ENCODE measurements at regions not wholly inside any gene's neighbourhood (a gene's known extent, or its start where the extent isn't known, plus 50 kb on each side); places are given as distances from the start of the nearest gene placed in this dataset.

DNA sequence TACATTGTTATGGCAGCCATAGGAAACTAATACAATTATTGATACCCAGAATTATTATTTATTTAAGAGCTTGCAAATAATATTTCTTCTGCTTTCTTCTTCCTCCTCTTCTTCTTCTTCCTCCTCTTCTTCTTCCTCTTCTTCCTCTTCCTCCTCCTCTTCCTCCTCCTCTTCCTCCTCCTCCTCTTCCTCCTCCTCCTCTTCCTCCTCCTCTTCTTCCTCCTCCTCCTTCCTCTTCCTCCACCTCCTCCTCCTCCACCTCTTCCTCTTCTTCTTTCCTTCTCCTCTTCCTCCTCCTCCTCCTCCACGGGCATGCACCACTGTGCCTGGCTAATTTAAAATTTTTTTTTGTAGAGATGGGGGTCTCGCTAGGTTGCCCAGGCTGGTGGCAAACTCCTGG lies 95.6 kb upstream of the BCAR3 start:
- no peaks in the 10 kb centered on the region for H3K27me3 ChIP-seq (ENCODE audit: control insufficient read depth, insufficient read depth, low read length)
- DNase-seq (ENCODE audit: low read depth): no peak
- TF ChIP-seq, protein P1, sequence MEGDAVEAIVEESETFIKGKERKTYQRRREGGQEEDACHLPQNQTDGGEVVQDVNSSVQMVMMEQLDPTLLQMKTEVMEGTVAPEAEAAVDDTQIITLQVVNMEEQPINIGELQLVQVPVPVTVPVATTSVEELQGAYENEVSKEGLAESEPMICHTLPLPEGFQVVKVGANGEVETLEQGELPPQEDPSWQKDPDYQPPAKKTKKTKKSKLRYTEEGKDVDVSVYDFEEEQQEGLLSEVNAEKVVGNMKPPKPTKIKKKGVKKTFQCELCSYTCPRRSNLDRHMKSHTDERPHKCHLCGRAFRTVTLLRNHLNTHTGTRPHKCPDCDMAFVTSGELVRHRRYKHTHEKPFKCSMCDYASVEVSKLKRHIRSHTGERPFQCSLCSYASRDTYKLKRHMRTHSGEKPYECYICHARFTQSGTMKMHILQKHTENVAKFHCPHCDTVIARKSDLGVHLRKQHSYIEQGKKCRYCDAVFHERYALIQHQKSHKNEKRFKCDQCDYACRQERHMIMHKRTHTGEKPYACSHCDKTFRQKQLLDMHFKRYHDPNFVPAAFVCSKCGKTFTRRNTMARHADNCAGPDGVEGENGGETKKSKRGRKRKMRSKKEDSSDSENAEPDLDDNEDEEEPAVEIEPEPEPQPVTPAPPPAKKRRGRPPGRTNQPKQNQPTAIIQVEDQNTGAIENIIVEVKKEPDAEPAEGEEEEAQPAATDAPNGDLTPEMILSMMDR (IDR thresholded peaks at IDR 0.05; ENCODE audit: insufficient read depth, low read length, poor library complexity, severe bottlenecking): no peak
- H3K4me3 ChIP-seq (ENCODE audit: low read depth, low read length): no peak overlapping the region
- no peaks in the 10 kb centered on the region for H3K36me3 ChIP-seq (ENCODE audit: control insufficient read depth, insufficient read depth, low read length)

DNA sequence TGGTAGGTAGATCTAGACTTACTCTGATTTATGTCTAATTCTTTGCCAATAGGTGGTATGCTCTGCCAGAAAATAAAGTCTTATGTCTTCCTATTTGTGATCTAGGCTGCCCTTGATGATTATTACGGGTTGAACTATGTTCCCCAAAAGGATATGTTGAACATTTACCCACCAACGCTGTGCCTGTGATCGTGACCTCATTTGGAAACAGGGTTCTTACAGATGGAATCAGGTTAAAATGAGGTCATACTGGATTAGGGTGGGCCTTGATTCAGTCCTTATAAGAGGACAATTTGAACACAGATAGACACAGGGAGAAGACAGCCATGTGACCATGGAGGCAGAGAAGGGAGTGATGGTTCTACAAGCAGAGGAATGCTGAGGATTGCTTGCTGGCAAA lies 95.1 kb upstream of the BCAR3 start:
- H3K27me3 ChIP-seq (ENCODE audit: control insufficient read depth, insufficient read depth, low read length): no peaks in the 10 kb centered on the region
- TF ChIP-seq, protein P1 (IDR thresholded peaks at IDR 0.05; ENCODE audit: insufficient read depth, low read length, poor library complexity, severe bottlenecking): no peak
- H3K36me3 ChIP-seq (ENCODE audit: control insufficient read depth, insufficient read depth, low read length): no peaks in the 10 kb centered on the region
- no peak overlapping the region for H3K4me3 ChIP-seq (ENCODE audit: low read depth, low read length)
- no peak for DNase-seq (ENCODE audit: low read depth)

DNA sequence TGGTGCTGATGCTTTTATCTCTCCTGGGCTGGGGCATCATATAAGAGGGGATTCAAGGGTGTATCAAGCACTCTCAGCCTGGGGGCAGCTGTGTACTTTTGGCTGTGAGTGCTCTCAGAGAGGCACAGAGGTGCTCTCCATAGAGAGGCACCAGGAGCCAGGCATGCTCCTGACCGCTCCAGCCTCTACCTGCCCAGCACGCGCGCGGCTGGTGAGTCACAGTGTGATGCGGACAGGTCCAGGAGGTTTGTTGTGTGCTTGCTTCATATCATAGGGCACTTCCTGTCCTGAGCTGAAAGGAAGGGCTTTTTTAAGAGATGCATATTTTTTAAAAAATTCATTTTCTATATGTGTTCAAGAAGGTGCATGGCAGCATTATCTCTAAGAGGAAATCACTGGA lies 93.6 kb upstream of the BCAR3 start:
- Histone ChIP-seq H3K4me3 (ENCODE audit: low read depth, low read length) (no peak overlapping the region), H3K27me3 (ENCODE audit: control insufficient read depth, insufficient read depth, low read length) (no peaks in the 10 kb centered on the region), H3K36me3 (ENCODE audit: control insufficient read depth, insufficient read depth, low read length) (no peaks in the 10 kb centered on the region)
- no peak for DNase-seq (ENCODE audit: low read depth)
- TF ChIP-seq, protein P1 (IDR thresholded peaks at IDR 0.05; ENCODE audit: insufficient read depth, low read length, poor library complexity, severe bottlenecking): no peak

GRCh38 chr1:93774707-93775106 lies 93.1 kb upstream of the BCAR3 start:
- DNase-seq (ENCODE audit: low read depth): no peak
- H3K36me3 ChIP-seq (ENCODE audit: control insufficient read depth, insufficient read depth, low read length): no peaks in the 10 kb centered on the region
- H3K4me3 ChIP-seq (ENCODE audit: low read depth, low read length): no peak overlapping the region
- H3K27me3 ChIP-seq (ENCODE audit: control insufficient read depth, insufficient read depth, low read length): no peaks in the 10 kb centered on the region
- TF ChIP-seq, protein P1 (IDR thresholded peaks at IDR 0.05; ENCODE audit: insufficient read depth, low read length, poor library complexity, severe bottlenecking): no peak

DNA sequence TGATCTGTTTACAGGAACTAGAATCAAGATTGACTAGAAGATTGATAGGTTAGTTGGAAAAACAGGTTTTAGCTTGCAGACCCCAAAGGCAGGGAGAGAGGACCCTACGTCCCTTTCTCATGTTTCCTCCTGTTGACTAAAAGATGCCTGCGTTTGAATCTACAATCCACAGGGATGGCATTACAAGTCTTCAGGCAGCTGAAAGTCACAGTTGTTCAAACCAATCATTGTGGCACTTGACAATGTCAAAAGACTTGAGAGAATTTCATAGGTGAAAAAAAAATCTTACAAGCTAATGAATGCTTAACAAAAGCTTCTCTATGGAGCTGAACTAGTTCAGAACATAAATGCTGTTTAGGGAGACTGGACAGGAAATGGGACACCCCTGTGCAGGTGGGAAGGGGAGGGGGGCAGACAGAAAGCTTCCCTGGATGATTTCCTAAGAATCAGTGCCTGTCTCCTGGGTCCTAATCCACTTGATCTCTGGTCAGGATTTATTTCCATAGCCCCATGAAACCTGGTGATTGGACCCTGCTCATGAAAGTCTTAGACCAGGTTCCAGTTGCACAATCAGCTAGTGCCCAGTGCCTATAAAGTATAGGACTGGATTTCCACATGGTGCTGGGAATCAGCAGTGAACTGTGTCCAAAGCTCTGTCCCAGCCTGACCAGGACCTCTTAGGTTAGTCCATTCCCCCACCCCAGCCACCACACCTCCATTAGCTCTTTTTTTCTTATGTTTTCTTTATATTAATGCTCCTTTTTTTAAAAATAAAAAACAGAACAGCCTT lies 91.6 kb upstream of the BCAR3 start:
- H3K4me3 ChIP-seq (ENCODE audit: low read depth, low read length): no peak overlapping the region
- H3K27me3 ChIP-seq (ENCODE audit: control insufficient read depth, insufficient read depth, low read length): no peaks in the 10 kb centered on the region
- DNase-seq (ENCODE audit: low read depth): no peak
- no peaks in the 10 kb centered on the region for H3K36me3 ChIP-seq (ENCODE audit: control insufficient read depth, insufficient read depth, low read length)
- TF ChIP-seq, protein P1 (IDR thresholded peaks at IDR 0.05; ENCODE audit: insufficient read depth, low read length, poor library complexity, severe bottlenecking): no peak

GRCh38 chr1:93771843-93772242 lies 90.2 kb upstream of the BCAR3 start:
- H3K4me3 ChIP-seq (ENCODE audit: low read depth, low read length): no peak overlapping the region
- no peaks in the 10 kb centered on the region for H3K36me3 ChIP-seq (ENCODE audit: control insufficient read depth, insufficient read depth, low read length)
- TF ChIP-seq, protein P1 (IDR thresholded peaks at IDR 0.05; ENCODE audit: insufficient read depth, low read length, poor library complexity, severe bottlenecking): no peak
- no peaks in the 10 kb centered on the region for H3K27me3 ChIP-seq (ENCODE audit: control insufficient read depth, insufficient read depth, low read length)
- DNase-seq (ENCODE audit: low read depth): no peak
